SK-N-SH treated with all-trans-retinoic acid at 6 μM for 48 hours (cell line): ENCODE measurements at regions not wholly inside any gene's neighbourhood (a gene's known extent, or its start where the extent isn't known, plus 50 kb on each side); places are given as distances from the start of the nearest gene placed in this dataset.

Experiments
- ATAC-seq: fragments of 200-7000 bp; cut with Tn5 transposase; 3 replicates; pipeline ENCODE4 v1.9.1; 2020; ENCODE audit warnings: mild to moderate bottlenecking, moderate library complexity
- ARNTL ChIP-seq: fragments of 450-650 bp; formaldehyde crosslinking; IDR thresholded peaks from 2 replicates; pipeline ENCODE4 v1.5.0; 2020; ENCODE audit warnings: low read depth, mild to moderate bottlenecking, moderate library complexity, borderline replicate concordance
- BACH2 ChIP-seq: fragments of 250-450 bp; sonication (Bioruptor Pico); IDR thresholded peaks from 2 replicates; pipeline ENCODE4 v1.9.0; 2021; ENCODE audit warnings: mild to moderate bottlenecking, borderline replicate concordance
- CSDC2 ChIP-seq: fragments of 250-450 bp; sonication (Bioruptor Pico); IDR thresholded peaks from 2 replicates; pipeline ENCODE4 v1.5.0; 2020; ENCODE audit warnings: mild to moderate bottlenecking, moderate library complexity
- ESRRG ChIP-seq: fragments of 250-450 bp; sonication (Bioruptor Pico); IDR thresholded peaks from 2 replicates; pipeline ENCODE4 v1.6.1; 2021; ENCODE audit warnings: mild to moderate bottlenecking
- GLIS3 ChIP-seq: fragments of 250-450 bp; sonication (Bioruptor Pico); IDR thresholded peaks from 2 replicates; pipeline ENCODE4 v1.5.0; 2020; ENCODE audit warnings: mild to moderate bottlenecking, moderate library complexity
- ISL1 ChIP-seq: fragments of 250-450 bp; sonication (Bioruptor Pico); IDR thresholded peaks from 2 replicates; pipeline ENCODE4 v2.1.2; 2022; ENCODE audit warnings: mild to moderate bottlenecking, moderate library complexity
- OSR1 ChIP-seq: fragments of 250-450 bp; sonication (Bioruptor Pico); IDR thresholded peaks from 2 replicates; pipeline ENCODE4 v1.8.0; 2022; ENCODE audit warnings: moderate library complexity, mild to moderate bottlenecking, inconsistent platforms
- PPARA ChIP-seq: fragments of 250-450 bp; sonication (Bioruptor Pico); IDR thresholded peaks from 2 replicates; pipeline ENCODE4 v1.5.0; 2020; ENCODE audit warnings: mild to moderate bottlenecking, borderline replicate concordance
- RARB ChIP-seq: fragments of 250-450 bp; sonication (Bioruptor Pico); IDR thresholded peaks from 2 replicates; pipeline ENCODE4 v1.8.0; 2021; ENCODE audit warnings: mild to moderate bottlenecking, moderate library complexity
- SNAI2 ChIP-seq: fragments of 250-450 bp; sonication (Bioruptor Pico); IDR thresholded peaks from 2 replicates; pipeline ENCODE4 v1.5.0; 2020; ENCODE audit warnings: mild to moderate bottlenecking, moderate library complexity
- TOX ChIP-seq: fragments of 250-450 bp; sonication (Bioruptor Pico); IDR thresholded peaks from 2 replicates; pipeline ENCODE4 v1.8.0; 2021; ENCODE audit warnings: mild to moderate bottlenecking, moderate library complexity, borderline replicate concordance
- ZC3H10 ChIP-seq: fragments of 250-450 bp; sonication (Bioruptor Pico); IDR thresholded peaks from 2 replicates; pipeline ENCODE4 v1.5.1; 2021; ENCODE audit warnings: mild to moderate bottlenecking, moderate library complexity
- ZFP3 ChIP-seq: fragments of 250-450 bp; sonication (Bioruptor Pico); IDR thresholded peaks from 2 replicates; pipeline ENCODE4 v1.5.0; 2020; ENCODE audit warnings: mild to moderate bottlenecking, moderate library complexity
- ZFP30 ChIP-seq: fragments of 450-650 bp; formaldehyde crosslinking; IDR thresholded peaks from 2 replicates; pipeline ENCODE4 v1.5.0; 2022; ENCODE audit warnings: mild to moderate bottlenecking, moderate library complexity
- ZNF565 ChIP-seq: fragments of 450-650 bp; formaldehyde crosslinking; conservative IDR thresholded peaks from 2 replicates; pipeline ENCODE4 v1.5.0; 2020; ENCODE audit warnings: low read depth, mild to moderate bottlenecking, moderate library complexity
- ZNF70 ChIP-seq: fragments of 450-650 bp; formaldehyde crosslinking; IDR thresholded peaks from 2 replicates; pipeline ENCODE4 v1.5.0; 2020; ENCODE audit warnings: mild to moderate bottlenecking, moderate library complexity
- ZNF8 ChIP-seq: fragments of 450-650 bp; formaldehyde crosslinking; IDR thresholded peaks from 2 replicates; pipeline ENCODE4 v1.5.0; 2020; ENCODE audit warnings: mild to moderate bottlenecking, moderate library complexity
- TF ChIP-seq, protein P1 (sequence below): fragments of 250-450 bp; sonication (Bioruptor Pico); IDR thresholded peaks from 2 replicates; pipeline ENCODE4 v1.5.1; 2020; ENCODE audit warnings: low read depth, mild to moderate bottlenecking, moderate library complexity
- TF ChIP-seq, protein P2 (sequence below): fragments of 250-450 bp; sonication (Bioruptor Pico); IDR thresholded peaks from 2 replicates; pipeline ENCODE4 v1.8.0; 2020; ENCODE audit warnings: mild to moderate bottlenecking, moderate library complexity, borderline replicate concordance
- TF ChIP-seq, protein P3 (sequence below): fragments of 250-450 bp; sonication (Bioruptor Pico); IDR thresholded peaks from 2 replicates; pipeline ENCODE4 v1.5.0; 2020; ENCODE audit warnings: mild to moderate bottlenecking, moderate library complexity

DNA sequence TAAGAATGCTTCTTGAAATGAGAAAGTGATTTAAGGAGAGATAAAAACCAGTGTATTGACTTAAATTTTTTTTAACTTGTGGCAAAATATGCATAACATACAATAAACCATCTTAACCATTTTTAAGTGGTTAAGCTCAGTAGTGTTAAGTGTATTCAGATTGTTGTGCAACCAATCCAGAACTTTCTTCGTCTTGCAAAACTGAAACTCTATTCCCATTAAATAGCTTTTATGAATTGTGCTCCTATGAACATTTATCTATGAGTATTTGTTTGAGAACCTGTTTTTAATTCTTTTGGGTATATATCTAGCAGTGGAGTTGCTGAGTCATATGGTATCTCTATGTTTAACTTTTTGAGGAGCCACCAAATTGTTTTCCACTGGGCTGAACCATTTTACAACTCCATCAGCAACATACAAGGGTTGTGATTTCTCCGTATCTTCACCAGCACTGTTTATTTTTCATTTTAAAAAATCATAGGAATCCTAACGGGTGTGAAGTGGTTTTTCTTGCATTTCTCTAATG lies 76.6 kb upstream of the ACTBL2 start:
- TF ChIP-seq ZNF70 (CRISPR knock-in tag) (no peak), BACH2 (CRISPR knock-in tag) (no peak)
- no peak for ATAC-seq

DNA sequence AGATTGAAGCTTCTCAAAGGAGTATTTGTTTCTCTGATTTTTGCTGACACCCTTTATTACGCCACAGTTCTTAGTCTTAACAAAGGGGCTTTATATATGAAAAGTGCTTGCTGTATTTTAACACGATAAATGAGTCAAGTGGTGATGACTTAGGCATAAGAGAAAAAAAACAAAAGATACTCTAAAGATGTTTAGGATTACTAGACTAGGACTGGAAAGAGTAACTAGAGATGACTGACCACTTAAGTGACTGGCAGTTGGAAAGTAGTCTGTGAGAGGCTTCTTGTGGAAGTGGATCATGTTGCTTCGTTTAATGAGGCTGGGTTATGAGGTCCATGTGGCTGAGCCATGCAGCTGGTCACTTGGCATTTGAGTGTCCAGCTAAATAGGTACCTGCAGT lies 69.4 kb upstream of the ACTBL2 start:
- no peak for ATAC-seq

DNA sequence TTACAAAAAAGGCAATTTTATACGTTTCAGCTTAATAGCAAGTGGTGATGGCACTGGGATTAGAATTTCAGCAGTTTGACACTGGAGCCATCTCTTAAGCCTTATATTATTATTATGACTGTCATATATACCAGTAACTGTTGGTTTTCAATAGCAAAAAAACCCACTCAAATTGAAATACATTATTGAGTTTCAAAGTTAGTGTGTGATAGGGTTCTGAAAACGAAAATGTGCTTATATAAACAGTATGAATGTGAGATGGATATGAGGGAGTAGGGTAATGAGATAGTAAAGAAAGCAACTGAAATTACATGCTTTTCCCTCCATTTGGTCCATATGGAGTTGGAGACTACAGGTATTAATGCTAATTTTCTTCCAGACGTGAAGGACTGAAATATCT lies 68.6 kb upstream of the ACTBL2 start:
- TF ChIP-seq ZNF565, result no peak
- TF ChIP-seq ZNF8, result no peak
- no peak for TF ChIP-seq ISL1
- TF ChIP-seq, protein P1, sequence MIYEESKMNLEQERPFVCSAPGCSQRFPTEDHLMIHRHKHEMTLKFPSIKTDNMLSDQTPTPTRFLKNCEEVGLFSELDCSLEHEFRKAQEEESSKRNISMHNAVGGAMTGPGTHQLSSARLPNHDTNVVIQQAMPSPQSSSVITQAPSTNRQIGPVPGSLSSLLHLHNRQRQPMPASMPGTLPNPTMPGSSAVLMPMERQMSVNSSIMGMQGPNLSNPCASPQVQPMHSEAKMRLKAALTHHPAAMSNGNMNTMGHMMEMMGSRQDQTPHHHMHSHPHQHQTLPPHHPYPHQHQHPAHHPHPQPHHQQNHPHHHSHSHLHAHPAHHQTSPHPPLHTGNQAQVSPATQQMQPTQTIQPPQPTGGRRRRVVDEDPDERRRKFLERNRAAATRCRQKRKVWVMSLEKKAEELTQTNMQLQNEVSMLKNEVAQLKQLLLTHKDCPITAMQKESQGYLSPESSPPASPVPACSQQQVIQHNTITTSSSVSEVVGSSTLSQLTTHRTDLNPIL, result no peak
- TF ChIP-seq TOX (CRISPR knock-in tag), result no peak
- TF ChIP-seq OSR1 (CRISPR knock-in tag), result no peak
- no peak for TF ChIP-seq SNAI2 (CRISPR knock-in tag)
- TF ChIP-seq ESRRG, result no peak
- TF ChIP-seq BACH2 (CRISPR knock-in tag), result no peak
- no peak for TF ChIP-seq RARB (CRISPR knock-in tag)
- TF ChIP-seq CSDC2 (CRISPR knock-in tag), result no peak
- TF ChIP-seq ZNF70 (CRISPR knock-in tag), result no peak
- TF ChIP-seq ZC3H10 (CRISPR knock-in tag), result no peak
- TF ChIP-seq ZFP30 (CRISPR knock-in tag), result no peak
- TF ChIP-seq, protein P2, sequence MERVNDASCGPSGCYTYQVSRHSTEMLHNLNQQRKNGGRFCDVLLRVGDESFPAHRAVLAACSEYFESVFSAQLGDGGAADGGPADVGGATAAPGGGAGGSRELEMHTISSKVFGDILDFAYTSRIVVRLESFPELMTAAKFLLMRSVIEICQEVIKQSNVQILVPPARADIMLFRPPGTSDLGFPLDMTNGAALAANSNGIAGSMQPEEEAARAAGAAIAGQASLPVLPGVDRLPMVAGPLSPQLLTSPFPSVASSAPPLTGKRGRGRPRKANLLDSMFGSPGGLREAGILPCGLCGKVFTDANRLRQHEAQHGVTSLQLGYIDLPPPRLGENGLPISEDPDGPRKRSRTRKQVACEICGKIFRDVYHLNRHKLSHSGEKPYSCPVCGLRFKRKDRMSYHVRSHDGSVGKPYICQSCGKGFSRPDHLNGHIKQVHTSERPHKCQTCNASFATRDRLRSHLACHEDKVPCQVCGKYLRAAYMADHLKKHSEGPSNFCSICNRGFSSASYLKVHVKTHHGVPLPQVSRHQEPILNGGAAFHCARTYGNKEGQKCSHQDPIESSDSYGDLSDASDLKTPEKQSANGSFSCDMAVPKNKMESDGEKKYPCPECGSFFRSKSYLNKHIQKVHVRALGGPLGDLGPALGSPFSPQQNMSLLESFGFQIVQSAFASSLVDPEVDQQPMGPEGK (CRISPR knock-in tag), result no peak
- no peak for TF ChIP-seq ZFP3 (CRISPR knock-in tag)
- no peak for ATAC-seq

More for the DNA sequence above, 69.4 kb upstream of the ACTBL2 start:
- no peak for TF ChIP-seq ZNF8
- TF ChIP-seq OSR1 (CRISPR knock-in tag), result no peak
- TF ChIP-seq CSDC2 (CRISPR knock-in tag), result no peak
- TF ChIP-seq, protein P1, result no peak

DNA sequence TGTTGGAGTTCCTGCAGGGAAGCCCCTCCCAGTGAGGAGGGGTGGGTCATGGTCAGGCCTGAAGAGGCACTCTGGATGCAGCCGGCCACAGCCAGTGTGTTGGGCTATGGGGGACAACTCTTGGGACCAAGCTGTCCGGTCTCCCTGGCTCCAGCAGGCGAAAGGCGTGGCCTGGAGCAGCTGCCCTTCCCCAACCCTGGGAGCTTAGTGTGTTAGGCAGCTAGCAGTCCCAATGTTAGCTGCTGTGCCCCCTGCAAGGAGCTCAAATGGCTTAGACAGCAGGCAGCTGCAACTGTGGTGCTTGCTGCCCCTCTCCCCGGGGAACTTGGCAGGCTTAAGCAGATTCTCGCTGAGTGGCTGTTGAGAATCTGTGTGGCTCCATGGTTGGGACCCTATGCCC lies 67.5 kb upstream of the ACTBL2 start:
- TF ChIP-seq BACH2 (CRISPR knock-in tag) (no peak), RARB (CRISPR knock-in tag) (no peak), ZNF8 (no peak), ZFP30 (CRISPR knock-in tag) (no peak), GLIS3 (CRISPR knock-in tag) (no peak), SNAI2 (CRISPR knock-in tag) (no peak), ARNTL (CRISPR knock-in tag) (no peak), ZFP3 (CRISPR knock-in tag) (no peak), PPARA (CRISPR knock-in tag) (no peak), ISL1 (no peak), TOX (CRISPR knock-in tag) (no peak), CSDC2 (CRISPR knock-in tag) (no peak), ZNF70 (CRISPR knock-in tag) (no peak)
- TF ChIP-seq, protein P1, result no peak
- TF ChIP-seq, protein P3, sequence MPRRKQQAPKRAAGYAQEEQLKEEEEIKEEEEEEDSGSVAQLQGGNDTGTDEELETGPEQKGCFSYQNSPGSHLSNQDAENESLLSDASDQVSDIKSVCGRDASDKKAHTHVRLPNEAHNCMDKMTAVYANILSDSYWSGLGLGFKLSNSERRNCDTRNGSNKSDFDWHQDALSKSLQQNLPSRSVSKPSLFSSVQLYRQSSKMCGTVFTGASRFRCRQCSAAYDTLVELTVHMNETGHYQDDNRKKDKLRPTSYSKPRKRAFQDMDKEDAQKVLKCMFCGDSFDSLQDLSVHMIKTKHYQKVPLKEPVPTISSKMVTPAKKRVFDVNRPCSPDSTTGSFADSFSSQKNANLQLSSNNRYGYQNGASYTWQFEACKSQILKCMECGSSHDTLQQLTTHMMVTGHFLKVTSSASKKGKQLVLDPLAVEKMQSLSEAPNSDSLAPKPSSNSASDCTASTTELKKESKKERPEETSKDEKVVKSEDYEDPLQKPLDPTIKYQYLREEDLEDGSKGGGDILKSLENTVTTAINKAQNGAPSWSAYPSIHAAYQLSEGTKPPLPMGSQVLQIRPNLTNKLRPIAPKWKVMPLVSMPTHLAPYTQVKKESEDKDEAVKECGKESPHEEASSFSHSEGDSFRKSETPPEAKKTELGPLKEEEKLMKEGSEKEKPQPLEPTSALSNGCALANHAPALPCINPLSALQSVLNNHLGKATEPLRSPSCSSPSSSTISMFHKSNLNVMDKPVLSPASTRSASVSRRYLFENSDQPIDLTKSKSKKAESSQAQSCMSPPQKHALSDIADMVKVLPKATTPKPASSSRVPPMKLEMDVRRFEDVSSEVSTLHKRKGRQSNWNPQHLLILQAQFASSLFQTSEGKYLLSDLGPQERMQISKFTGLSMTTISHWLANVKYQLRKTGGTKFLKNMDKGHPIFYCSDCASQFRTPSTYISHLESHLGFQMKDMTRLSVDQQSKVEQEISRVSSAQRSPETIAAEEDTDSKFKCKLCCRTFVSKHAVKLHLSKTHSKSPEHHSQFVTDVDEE, result no peak
- TF ChIP-seq, all 23 proteins: peak for 0
- ATAC-seq, result no peak
